AG09319 (cell line): ENCODE measurements at regions not wholly inside any gene's neighbourhood (a gene's known extent, or its start where the extent isn't known, plus 50 kb on each side); places are given as distances from the start of the nearest gene placed in this dataset.
"Not testable (repeated sequence)": the region's sequence is repeated elsewhere in the genome, so short reads cannot be mapped to it uniquely, and the experiment has no call there.

Source experiments
- DNase-seq: peaks from one replicate; pipeline ENCODE4 v3.0.0-alpha.2; 2010; ENCODE audit warnings: low read depth; ENCODE audit errors: extremely low read depth
- CTCF ChIP-seq: IDR thresholded peaks from 2 replicates; pipeline ENCODE4 v1.5.1; 2011; ENCODE audit warnings: low read depth, mild to moderate bottlenecking, inconsistent platforms, low read length, moderate library complexity

GRCh38 chr16:47921535-47921934 lies 234.3 kb downstream of the ABCC12 start:
- DNase-seq = no peak
- no peak for TF ChIP-seq CTCF

GRCh38 chr16:47920709-47921108 lies 235.1 kb downstream of the ABCC12 start:
- DNase-seq = no peak
- TF ChIP-seq CTCF = no peak

GRCh38 chr16:47917118-47917517 lies 238.7 kb downstream of the ABCC12 start:
- DNase-seq = no peak
- no peak for TF ChIP-seq CTCF

- no peak for DNase-seq
Observed at GRCh38 chr16:47916266-47916665, 239.5 kb downstream of the ABCC12 start.

GRCh38 chr16:47907109-47907508 lies 248.7 kb downstream of the ABCC12 start:
- no peak for DNase-seq
- no peak for TF ChIP-seq CTCF

More at GRCh38 chr16:47916266-47916665, 239.5 kb downstream of the ABCC12 start:
- TF ChIP-seq CTCF = no peak

- DNase-seq = no peak
- TF ChIP-seq CTCF = no peak
Observed at GRCh38 chr16:47905771-47906170, 250.0 kb downstream of the ABCC12 start.

GRCh38 chr16:47904691-47905090 lies 251.1 kb downstream of the ABCC12 start:
- no peak for DNase-seq
- no peak for TF ChIP-seq CTCF

GRCh38 chr16:47903470-47903869 lies 252.3 kb downstream of the ABCC12 start:
- no peak for DNase-seq
- TF ChIP-seq CTCF = no peak

GRCh38 chr16:47897105-47897504 lies 258.7 kb downstream of the ABCC12 start:
- DNase-seq = not testable (repeated sequence)
